ENCODE measurements at regions not wholly inside any gene's neighbourhood (a gene's known extent, or its start where the extent isn't known, plus 50 kb on each side); places are given as distances from the start of the nearest gene placed in this dataset.
"Not testable (repeated sequence)": the region's sequence is repeated elsewhere in the genome, so short reads cannot be mapped to it uniquely, and the experiment has no call there.

- DNase-seq (no peak), ATAC-seq (replicated peaks) (no peak)
- no peaks in the 10 kb centered on the region for H3K27me3 Mint-ChIP-seq
- no peaks in the 10 kb centered on the region for H3K4me1 Mint-ChIP-seq
- H3K4me3 Mint-ChIP-seq, result no peak overlapping the region
- H3K36me3 Mint-ChIP-seq, result no peaks in the 10 kb centered on the region
- H3K27ac Mint-ChIP-seq, result no peak overlapping the region
- peaks cover 0 to 1% of the 10 kb centered on the region in 2 donors for H3K9me3 Mint-ChIP-seq
Observed at GRCh38 chr9:29348999-29349398, 1775.7 kb upstream of the C9orf72 start.

DNA sequence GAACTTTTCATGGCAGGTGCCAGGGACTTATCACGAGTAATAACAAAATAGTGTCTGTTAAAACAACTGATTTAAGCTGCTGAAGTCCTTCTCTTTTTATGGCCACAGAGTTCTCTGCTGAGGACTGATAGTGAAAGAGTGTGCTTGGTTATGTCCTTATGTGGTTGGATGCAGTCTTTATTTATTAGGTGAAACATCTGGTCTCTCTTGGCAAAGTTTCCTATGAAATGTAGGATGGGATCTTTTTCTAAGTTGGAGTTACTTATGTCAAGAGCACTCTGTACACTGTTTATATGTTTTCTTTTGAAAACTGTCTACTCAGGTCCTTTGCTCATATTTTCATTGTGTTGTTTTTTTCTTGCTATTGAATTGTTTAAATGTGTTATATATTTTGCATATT, 1816.1 kb upstream of the C9orf72 start:
- peaks cover 3 to 5% of the 10 kb centered on the region in 2 donors for H3K9me3 Mint-ChIP-seq
- no peaks in the 10 kb centered on the region for H3K36me3 Mint-ChIP-seq
- no peak for ATAC-seq (replicated peaks)
- no peak for DNase-seq
- no peaks in the 10 kb centered on the region for H3K27me3 Mint-ChIP-seq
- no peaks in the 10 kb centered on the region for H3K4me1 Mint-ChIP-seq
- H3K4me3 Mint-ChIP-seq, result no peak overlapping the region
- no peak overlapping the region for H3K27ac Mint-ChIP-seq

DNA sequence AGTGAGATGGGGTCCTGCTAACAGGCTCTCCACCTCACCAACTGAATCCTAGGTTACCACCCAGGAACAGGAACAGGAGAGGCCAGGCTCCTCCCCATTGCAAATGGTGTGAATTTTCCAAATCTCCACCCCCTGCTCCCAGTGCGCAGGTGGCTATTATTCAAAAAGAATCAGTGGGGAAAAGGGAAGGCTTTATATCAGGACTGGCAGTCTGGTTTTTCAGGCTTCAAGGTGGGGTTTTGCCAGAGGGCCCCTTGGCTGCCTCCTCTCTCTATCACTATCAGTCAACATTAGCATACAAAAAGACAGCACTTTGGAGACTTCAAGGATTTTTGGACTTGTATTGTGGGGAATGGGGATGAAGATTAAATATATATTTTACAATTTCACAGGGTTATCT, 1817.6 kb upstream of the C9orf72 start:
- DNase-seq, result no peak

DNA sequence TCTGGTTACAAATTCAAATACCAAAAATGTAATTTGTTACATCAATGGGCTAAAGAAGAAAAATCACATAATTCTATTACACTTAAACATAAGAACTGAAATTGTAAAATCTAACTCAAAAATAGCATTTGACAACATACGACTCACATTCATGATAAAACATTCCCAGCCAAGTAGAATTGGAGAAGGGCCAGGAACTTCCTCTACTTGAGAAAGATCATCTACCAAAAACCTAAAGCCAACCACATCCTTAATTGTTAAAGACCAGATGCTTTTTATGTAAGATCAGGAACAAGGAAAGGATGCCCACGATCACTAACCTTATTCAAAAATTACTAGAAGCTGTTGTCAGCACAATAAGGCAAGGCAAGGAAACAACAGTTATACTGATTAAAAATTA, 1819.8 kb upstream of the C9orf72 start:
- DNase-seq, result no peak
- Mint-ChIP-seq H3K4me3 (no peak overlapping the region), H3K27ac (no peak overlapping the region), H3K4me1 (no peaks in the 10 kb centered on the region), H3K27me3 (no peaks in the 10 kb centered on the region), H3K9me3 (peaks cover 0 to 1% of the 10 kb centered on the region in 2 donors), H3K36me3 (no peaks in the 10 kb centered on the region)
- no peak for ATAC-seq (replicated peaks)

More for the DNA sequence above, 1817.6 kb upstream of the C9orf72 start:
- Mint-ChIP-seq H3K4me3 (no peak overlapping the region), H3K36me3 (no peaks in the 10 kb centered on the region), H3K4me1 (no peaks in the 10 kb centered on the region), H3K27ac (no peak overlapping the region), H3K9me3 (peaks cover 0 to 1% of the 10 kb centered on the region in 2 donors), H3K27me3 (no peaks in the 10 kb centered on the region)
- no peak for ATAC-seq (replicated peaks)

GRCh38 chr9:29394855-29395254, 1821.6 kb upstream of the C9orf72 start:
- H3K27me3 Mint-ChIP-seq, result no peaks in the 10 kb centered on the region
- no peak overlapping the region for H3K4me3 Mint-ChIP-seq
- H3K27ac Mint-ChIP-seq, result no peak overlapping the region
- no peak for ATAC-seq (replicated peaks)
- no peak for DNase-seq
- H3K9me3 Mint-ChIP-seq, result no peaks in the 10 kb centered on the region
- H3K36me3 Mint-ChIP-seq, result no peaks in the 10 kb centered on the region
- no peaks in the 10 kb centered on the region for H3K4me1 Mint-ChIP-seq

DNA sequence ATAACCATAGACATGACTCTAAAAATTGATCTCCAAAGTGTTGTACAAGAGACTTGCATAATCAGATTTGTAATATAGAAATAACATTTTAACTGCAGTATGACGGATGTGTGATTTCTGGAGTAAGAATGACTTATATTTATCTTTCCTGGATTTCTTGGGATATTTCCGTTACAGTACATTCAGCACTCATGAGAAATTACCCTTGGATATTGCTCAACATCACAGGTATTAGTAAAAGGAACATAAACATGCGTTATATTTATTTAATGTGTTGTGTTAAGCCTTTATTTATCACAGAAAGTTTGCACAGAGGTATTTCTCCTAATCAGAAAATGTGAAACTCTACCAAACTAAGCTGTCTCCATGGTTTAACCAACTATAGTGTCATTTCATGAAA, 1823.9 kb upstream of the C9orf72 start:
- ATAC-seq (replicated peaks) (no peak), DNase-seq (no peak)
- H3K27ac Mint-ChIP-seq, result no peak overlapping the region
- no peaks in the 10 kb centered on the region for H3K9me3 Mint-ChIP-seq
- H3K27me3 Mint-ChIP-seq, result no peaks in the 10 kb centered on the region
- H3K4me3 Mint-ChIP-seq, result no peak overlapping the region
- no peaks in the 10 kb centered on the region for H3K36me3 Mint-ChIP-seq
- no peaks in the 10 kb centered on the region for H3K4me1 Mint-ChIP-seq

GRCh38 chr9:29416204-29416603, 1842.9 kb upstream of the C9orf72 start:
- no peak for DNase-seq
- Mint-ChIP-seq H3K9me3 (peaks cover 0 to 7% of the 10 kb centered on the region in 2 donors), H3K27ac (no peak overlapping the region), H3K4me1 (no peaks in the 10 kb centered on the region), H3K27me3 (no peaks in the 10 kb centered on the region), H3K4me3 (no peak overlapping the region), H3K36me3 (no peaks in the 10 kb centered on the region)
- ATAC-seq (replicated peaks), result no peak

- Mint-ChIP-seq H3K36me3 (no peaks in the 10 kb centered on the region), H3K27ac (no peak overlapping the region), H3K4me1 (no peaks in the 10 kb centered on the region), H3K4me3 (no peak overlapping the region), H3K27me3 (no peaks in the 10 kb centered on the region), H3K9me3 (peaks cover 4 to 11% of the 10 kb centered on the region in 2 donors)
- no peak for ATAC-seq (replicated peaks)
- DNase-seq, result no peak
Observed at GRCh38 chr9:29422438-29422837, 1849.2 kb upstream of the C9orf72 start.

GRCh38 chr9:29432191-29432590, 1858.9 kb upstream of the C9orf72 start:
- no peak overlapping the region for H3K27ac Mint-ChIP-seq
- no peaks in the 10 kb centered on the region for H3K36me3 Mint-ChIP-seq
- peaks cover 6 to 10% of the 10 kb centered on the region in 2 donors for H3K9me3 Mint-ChIP-seq
- no peak for DNase-seq
- H3K27me3 Mint-ChIP-seq, result no peaks in the 10 kb centered on the region
- ATAC-seq (replicated peaks), result no peak
- H3K4me1 Mint-ChIP-seq, result no peaks in the 10 kb centered on the region
- H3K4me3 Mint-ChIP-seq, result no peak overlapping the region

DNA sequence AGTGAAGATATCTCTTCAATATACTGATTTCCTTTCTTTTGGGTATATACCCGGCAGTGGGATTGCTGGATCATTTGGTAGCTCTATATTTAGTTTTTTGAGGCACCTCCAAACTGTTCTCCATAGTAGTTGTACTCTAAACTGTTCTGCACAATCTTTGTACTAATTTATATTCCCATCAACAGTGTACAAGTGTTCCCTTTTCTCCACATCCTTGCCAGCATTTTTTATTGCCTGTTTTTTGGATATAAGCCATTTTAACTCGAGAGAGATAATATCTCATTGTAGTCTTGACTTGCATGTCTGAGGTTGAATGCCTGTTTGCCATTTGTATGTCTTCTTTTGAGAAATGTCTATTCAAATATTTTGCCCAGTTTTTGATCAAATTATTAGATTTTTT, 1859.4 kb upstream of the C9orf72 start:
- not testable (repeated sequence) for H3K4me1 Mint-ChIP-seq; H3K36me3 Mint-ChIP-seq; H3K4me3 Mint-ChIP-seq; DNase-seq; H3K27ac Mint-ChIP-seq; H3K27me3 Mint-ChIP-seq; H3K9me3 Mint-ChIP-seq; ATAC-seq (replicated peaks)

DNA sequence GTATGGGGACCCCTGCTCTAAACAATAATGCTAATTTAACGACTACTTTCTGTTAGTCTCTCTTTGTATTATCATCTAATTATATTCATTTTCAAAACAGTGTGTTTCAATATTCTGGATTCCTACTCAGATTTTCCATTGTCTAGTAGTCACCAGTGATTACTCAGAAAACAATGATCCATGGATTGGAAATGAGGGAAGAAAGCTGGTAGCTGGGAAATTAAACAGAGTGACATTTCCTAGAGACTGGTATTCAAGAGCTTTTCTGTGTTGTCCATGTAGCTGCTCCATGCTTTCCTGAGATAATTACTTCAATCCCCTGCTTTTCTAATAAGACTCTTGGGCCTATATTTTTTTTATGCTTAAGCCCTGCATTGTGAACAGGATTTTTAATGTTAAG, 1862.1 kb upstream of the C9orf72 start:
- Mint-ChIP-seq H3K36me3 (no peaks in the 10 kb centered on the region), H3K9me3 (peaks cover 0 to 6% of the 10 kb centered on the region in 2 donors), H3K4me1 (no peaks in the 10 kb centered on the region), H3K27ac (no peak overlapping the region), H3K4me3 (no peak overlapping the region), H3K27me3 (no peaks in the 10 kb centered on the region)
- DNase-seq (no peak), ATAC-seq (replicated peaks) (no peak)

DNA sequence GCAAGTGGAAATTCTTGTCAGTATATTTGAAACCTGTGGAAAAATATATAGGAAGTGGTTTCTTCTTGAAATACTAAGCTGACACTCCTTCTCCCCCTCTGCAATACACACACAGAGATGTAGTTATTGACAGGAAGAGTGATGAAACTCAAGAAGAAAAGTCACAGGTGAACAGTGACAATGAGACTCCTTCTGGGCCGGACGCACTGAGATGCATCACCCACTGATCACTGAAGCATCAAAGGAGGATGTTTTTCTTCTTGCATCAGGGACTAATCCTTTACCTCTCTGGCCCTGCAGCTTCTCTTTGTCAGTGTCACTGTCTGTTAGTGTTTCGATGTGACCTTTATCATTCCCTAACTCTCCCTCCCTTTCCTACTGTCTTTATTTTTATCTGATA, 1864.2 kb upstream of the C9orf72 start:
- Mint-ChIP-seq H3K27ac (no peak overlapping the region), H3K27me3 (no peaks in the 10 kb centered on the region), H3K9me3 (peaks cover 0 to 6% of the 10 kb centered on the region in 2 donors), H3K4me3 (no peak overlapping the region), H3K4me1 (no peaks in the 10 kb centered on the region), H3K36me3 (no peaks in the 10 kb centered on the region)
- no peak for DNase-seq
- no peak for ATAC-seq (replicated peaks)

GRCh38 chr9:29439961-29440360, 1866.7 kb upstream of the C9orf72 start:
- ATAC-seq (replicated peaks) (peak in 1 of 2 donors; percentile 2), DNase-seq (no peak)
- Mint-ChIP-seq H3K4me1 (no peaks in the 10 kb centered on the region), H3K27me3 (no peaks in the 10 kb centered on the region), H3K4me3 (no peak overlapping the region), H3K27ac (no peak overlapping the region), H3K9me3 (peaks cover 0 to 1% of the 10 kb centered on the region in 2 donors), H3K36me3 (no peaks in the 10 kb centered on the region)

DNA sequence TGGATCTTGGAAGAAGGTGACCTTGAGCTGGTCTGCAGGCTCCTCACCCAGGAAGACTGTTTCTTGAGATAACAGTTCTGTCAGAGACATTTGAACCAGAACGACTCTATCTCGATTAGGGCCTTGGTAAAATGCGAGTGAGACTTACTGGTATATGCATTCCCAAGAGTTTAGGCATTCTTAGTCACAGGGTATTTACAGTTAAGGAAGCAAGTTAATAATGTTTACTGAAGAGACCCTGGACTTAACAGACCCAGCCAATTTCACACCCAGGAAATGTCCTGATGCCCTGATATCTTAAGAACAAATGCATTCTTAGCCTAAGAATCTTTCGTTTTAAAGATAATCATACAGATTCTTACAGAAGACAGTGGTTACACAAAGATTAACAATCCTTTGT, 1867.2 kb upstream of the C9orf72 start:
- Mint-ChIP-seq H3K9me3 (peaks cover 0 to 1% of the 10 kb centered on the region in 2 donors), H3K27me3 (no peaks in the 10 kb centered on the region), H3K4me1 (no peaks in the 10 kb centered on the region), H3K4me3 (no peak overlapping the region), H3K27ac (no peak overlapping the region), H3K36me3 (no peaks in the 10 kb centered on the region)
- ATAC-seq (replicated peaks) (no peak), DNase-seq (no peak)

DNA sequence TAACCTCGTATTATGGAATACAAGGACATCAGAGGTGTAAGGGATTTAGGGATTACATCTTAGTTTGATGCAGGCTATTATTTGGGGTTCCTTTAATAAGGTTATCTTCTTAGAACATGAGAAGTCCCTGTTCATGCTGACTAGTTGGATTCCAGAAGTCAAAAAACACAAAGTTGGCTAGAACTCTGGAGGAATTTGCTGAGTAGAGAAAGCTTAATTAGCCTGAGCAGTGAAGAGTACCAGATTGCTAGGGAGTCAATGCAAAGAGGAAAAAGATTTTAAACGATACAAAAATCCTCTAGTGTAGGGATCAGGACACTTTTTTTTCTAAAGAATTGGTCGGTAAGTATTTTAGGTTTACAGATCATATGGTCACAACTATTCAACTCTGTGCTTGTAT, 1872.5 kb upstream of the C9orf72 start:
- no peaks in the 10 kb centered on the region for H3K27me3 Mint-ChIP-seq
- H3K27ac Mint-ChIP-seq, result no peak overlapping the region
- H3K9me3 Mint-ChIP-seq, result peaks cover 0 to 4% of the 10 kb centered on the region in 2 donors
- H3K36me3 Mint-ChIP-seq, result no peaks in the 10 kb centered on the region
- no peak overlapping the region for H3K4me3 Mint-ChIP-seq
- no peak for DNase-seq
- no peaks in the 10 kb centered on the region for H3K4me1 Mint-ChIP-seq
- no peak for ATAC-seq (replicated peaks)

- no peaks in the 10 kb centered on the region for H3K4me1 Mint-ChIP-seq
- no peak overlapping the region for H3K27ac Mint-ChIP-seq
- H3K4me3 Mint-ChIP-seq, result no peak overlapping the region
- no peak for ATAC-seq (replicated peaks)
- H3K9me3 Mint-ChIP-seq, result peaks cover 8 to 13% of the 10 kb centered on the region in 2 donors
- no peaks in the 10 kb centered on the region for H3K27me3 Mint-ChIP-seq
- no peaks in the 10 kb centered on the region for H3K36me3 Mint-ChIP-seq
- DNase-seq, result no peak
Observed at GRCh38 chr9:29449306-29449705, 1876.0 kb upstream of the C9orf72 start.
